ENCODE measurements at regions not wholly inside any gene's neighbourhood (a gene's known extent, or its start where the extent isn't known, plus 50 kb on each side); places are given as distances from the start of the nearest gene placed in this dataset.

DNA sequence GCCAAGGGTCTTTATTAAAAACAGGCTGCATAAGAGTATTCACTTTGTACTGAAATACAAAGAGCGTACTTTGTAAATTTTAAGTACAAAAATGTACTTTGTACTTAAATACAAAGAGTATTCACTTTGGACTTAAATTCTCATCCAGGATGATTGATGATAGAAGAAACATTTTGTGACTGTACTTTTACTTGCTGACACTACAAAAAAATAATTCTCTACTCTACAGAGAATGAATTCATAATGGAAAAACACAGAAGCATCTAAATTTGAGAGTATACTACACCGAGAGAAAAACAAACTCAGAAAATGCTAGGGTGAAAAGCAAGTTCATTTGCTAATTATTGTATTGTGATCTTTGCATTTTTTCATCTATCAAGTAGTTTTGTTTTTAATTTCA lies 54.4 kb upstream of the STXBP5 start:
- Histone ChIP-seq H3K4me1 (ENCODE audit: control insufficient read depth in 4 of 4, insufficient read depth in 4 of 4, low read length in 3 of 4) (no peaks in the 10 kb centered on the region), H3K4me3 (ENCODE audit: low read depth in 1 of 3, low read length in 3 of 3) (no peak overlapping the region), H3K9ac (ENCODE audit: low read depth in 1 of 2, low read length in 2 of 2) (no peak overlapping the region), H3K36me3 (ENCODE audit: control insufficient read depth in 4 of 4, insufficient read depth in 3 of 4, low read depth in 1 of 4, low read length in 3 of 4) (no peaks in the 10 kb centered on the region), H3K27me3 (ENCODE audit: control insufficient read depth in 4 of 4, insufficient read depth in 4 of 4, low read length in 3 of 4) (no peaks in the 10 kb centered on the region), H3K9me3 (ENCODE audit: control insufficient read depth in 4 of 4, low read length in 3 of 4) (no peaks in the 10 kb centered on the region), H3K27ac (ENCODE audit: low read depth in 1 of 2, low read length in 2 of 2) (no peak overlapping the region)
- no peak for DNase-seq (ENCODE audit: low spot score)
- 93% methylated on average over 2 of the region's 2 CpGs for WGBS
- TF ChIP-seq REST (IDR thresholded peaks at IDR 0.05) (no peak), RAD21 (IDR thresholded peaks at IDR 0.05) (no peak), FOXA1 (IDR thresholded peaks at IDR 0.05) (no peak), SP1 (IDR thresholded peaks at IDR 0.05) (no peak), TAF1 (conservative IDR thresholded peaks at IDR 0.05) (no peak), YY1 (IDR thresholded peaks at IDR 0.05) (no peak), RXRA (IDR thresholded peaks at IDR 0.05) (no peak), GABPA (IDR thresholded peaks at IDR 0.05 in 1 of 2, conservative IDR thresholded peaks at IDR 0.05 in 1 of 2) (no peak), JUND (IDR thresholded peaks at IDR 0.05) (no peak), FOXA2 (IDR thresholded peaks at IDR 0.05) (no peak), CTCF (IDR thresholded peaks at IDR 0.05; ENCODE audit: low read depth, low read length, missing input control) (no peak)

GRCh38 chr6:147150293-147150692 lies 53.9 kb upstream of the STXBP5 start:
- no peak overlapping the region for H3K27ac ChIP-seq (ENCODE audit: low read depth in 1 of 2, low read length in 2 of 2)
- H3K36me3 ChIP-seq (ENCODE audit: control insufficient read depth in 4 of 4, insufficient read depth in 3 of 4, low read depth in 1 of 4, low read length in 3 of 4), result no peaks in the 10 kb centered on the region
- H3K27me3 ChIP-seq (ENCODE audit: control insufficient read depth in 4 of 4, insufficient read depth in 4 of 4, low read length in 3 of 4), result no peaks in the 10 kb centered on the region
- H3K9ac ChIP-seq (ENCODE audit: low read depth in 1 of 2, low read length in 2 of 2), result no peak overlapping the region
- H3K9me3 ChIP-seq (ENCODE audit: control insufficient read depth in 4 of 4, low read length in 3 of 4), result no peaks in the 10 kb centered on the region
- H3K4me3 ChIP-seq (ENCODE audit: low read depth in 1 of 3, low read length in 3 of 3), result no peak overlapping the region
- DNase-seq (ENCODE audit: low spot score), result no peak
- TF ChIP-seq GABPA (IDR thresholded peaks at IDR 0.05 in 1 of 2, conservative IDR thresholded peaks at IDR 0.05 in 1 of 2) (no peak), JUND (IDR thresholded peaks at IDR 0.05) (no peak), EGR1 (IDR thresholded peaks at IDR 0.05; ENCODE audit: low read depth in 2 of 2) (no peak), FOXA2 (IDR thresholded peaks at IDR 0.05) (no peak), ATF3 (IDR thresholded peaks at IDR 0.05) (no peak), RAD21 (IDR thresholded peaks at IDR 0.05) (no peak), YY1 (IDR thresholded peaks at IDR 0.05) (no peak), NR2F2 (IDR thresholded peaks at IDR 0.05) (no peak), FOXA1 (IDR thresholded peaks at IDR 0.05) (no peak), TAF1 (conservative IDR thresholded peaks at IDR 0.05) (no peak), HNF4A (conservative IDR thresholded peaks at IDR 0.05) (no peak), SP1 (IDR thresholded peaks at IDR 0.05) (no peak), RXRA (IDR thresholded peaks at IDR 0.05) (no peak), CTCF (IDR thresholded peaks at IDR 0.05; ENCODE audit: low read depth, low read length, missing input control) (no peak), HNF4G (IDR thresholded peaks at IDR 0.05) (no peak)
- TF ChIP-seq, protein P1, sequence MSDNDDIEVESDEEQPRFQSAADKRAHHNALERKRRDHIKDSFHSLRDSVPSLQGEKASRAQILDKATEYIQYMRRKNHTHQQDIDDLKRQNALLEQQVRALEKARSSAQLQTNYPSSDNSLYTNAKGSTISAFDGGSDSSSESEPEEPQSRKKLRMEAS (IDR thresholded peaks at IDR 0.05), result no peak
- TF ChIP-seq, protein P2, sequence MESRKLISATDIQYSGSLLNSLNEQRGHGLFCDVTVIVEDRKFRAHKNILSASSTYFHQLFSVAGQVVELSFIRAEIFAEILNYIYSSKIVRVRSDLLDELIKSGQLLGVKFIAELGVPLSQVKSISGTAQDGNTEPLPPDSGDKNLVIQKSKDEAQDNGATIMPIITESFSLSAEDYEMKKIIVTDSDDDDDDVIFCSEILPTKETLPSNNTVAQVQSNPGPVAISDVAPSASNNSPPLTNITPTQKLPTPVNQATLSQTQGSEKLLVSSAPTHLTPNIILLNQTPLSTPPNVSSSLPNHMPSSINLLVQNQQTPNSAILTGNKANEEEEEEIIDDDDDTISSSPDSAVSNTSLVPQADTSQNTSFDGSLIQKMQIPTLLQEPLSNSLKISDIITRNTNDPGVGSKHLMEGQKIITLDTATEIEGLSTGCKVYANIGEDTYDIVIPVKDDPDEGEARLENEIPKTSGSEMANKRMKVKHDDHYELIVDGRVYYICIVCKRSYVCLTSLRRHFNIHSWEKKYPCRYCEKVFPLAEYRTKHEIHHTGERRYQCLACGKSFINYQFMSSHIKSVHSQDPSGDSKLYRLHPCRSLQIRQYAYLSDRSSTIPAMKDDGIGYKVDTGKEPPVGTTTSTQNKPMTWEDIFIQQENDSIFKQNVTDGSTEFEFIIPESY (IDR thresholded peaks at IDR 0.05), result no peak
- no peaks in the 10 kb centered on the region for H3K4me1 ChIP-seq (ENCODE audit: control insufficient read depth in 4 of 4, insufficient read depth in 4 of 4, low read length in 3 of 4)
- 66% methylated on average over 1 of the region's 1 CpG for WGBS
